Breast epithelium (tissue), 3 donors: ENCODE measurements at regions not wholly inside any gene's neighbourhood (a gene's known extent, or its start where the extent isn't known, plus 50 kb on each side); places are given as distances from the start of the nearest gene placed in this dataset.

Experiments
- POLR2A ChIP-seq: fragments of 450-650 bp; IDR thresholded peaks from one replicate; pipeline ENCODE4 v1.6.1; 2016; ENCODE audit warnings: antibody characterized with exemption, mild to moderate bottlenecking, moderate library complexity
- TF ChIP-seq, protein P1 (sequence below), 3 donors: fragments of 450-650 bp; IDR thresholded peaks; one replicate each; pipeline ENCODE4 v1.5.1; 2016 to 2017; ENCODE audit warnings: antibody characterized with exemption in 3 of 3, mild to moderate bottlenecking in 3 of 3, moderate library complexity in 3 of 3

DNA sequence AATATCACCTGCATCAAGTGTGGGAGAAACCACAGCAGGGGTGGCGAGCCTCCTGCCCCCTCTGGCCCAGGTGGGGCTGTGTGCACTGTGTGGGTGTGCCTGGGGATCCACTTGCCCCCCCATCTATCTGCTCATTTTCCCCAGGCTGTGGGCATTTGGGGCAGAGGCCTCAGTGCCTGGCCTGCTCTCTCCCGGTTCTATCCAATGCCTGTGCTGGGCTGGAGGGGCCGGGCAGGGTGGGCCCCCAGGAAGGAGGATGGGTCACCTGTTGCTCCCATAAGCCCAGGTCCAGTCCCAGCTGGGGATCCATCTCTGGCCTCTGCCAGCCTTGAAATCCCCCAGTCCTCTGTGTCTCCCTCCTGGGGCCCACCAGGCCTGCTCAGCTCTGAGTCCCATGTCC, 105.6 kb downstream of the TMEM121 start:
- TF ChIP-seq, protein P1, sequence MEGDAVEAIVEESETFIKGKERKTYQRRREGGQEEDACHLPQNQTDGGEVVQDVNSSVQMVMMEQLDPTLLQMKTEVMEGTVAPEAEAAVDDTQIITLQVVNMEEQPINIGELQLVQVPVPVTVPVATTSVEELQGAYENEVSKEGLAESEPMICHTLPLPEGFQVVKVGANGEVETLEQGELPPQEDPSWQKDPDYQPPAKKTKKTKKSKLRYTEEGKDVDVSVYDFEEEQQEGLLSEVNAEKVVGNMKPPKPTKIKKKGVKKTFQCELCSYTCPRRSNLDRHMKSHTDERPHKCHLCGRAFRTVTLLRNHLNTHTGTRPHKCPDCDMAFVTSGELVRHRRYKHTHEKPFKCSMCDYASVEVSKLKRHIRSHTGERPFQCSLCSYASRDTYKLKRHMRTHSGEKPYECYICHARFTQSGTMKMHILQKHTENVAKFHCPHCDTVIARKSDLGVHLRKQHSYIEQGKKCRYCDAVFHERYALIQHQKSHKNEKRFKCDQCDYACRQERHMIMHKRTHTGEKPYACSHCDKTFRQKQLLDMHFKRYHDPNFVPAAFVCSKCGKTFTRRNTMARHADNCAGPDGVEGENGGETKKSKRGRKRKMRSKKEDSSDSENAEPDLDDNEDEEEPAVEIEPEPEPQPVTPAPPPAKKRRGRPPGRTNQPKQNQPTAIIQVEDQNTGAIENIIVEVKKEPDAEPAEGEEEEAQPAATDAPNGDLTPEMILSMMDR (IDR thresholded peaks at IDR 0.05), result no peak
- TF ChIP-seq POLR2A, result no peak
